Nucleus accumbens (tissue), 56 donors: ENCODE measurements at regions not wholly inside any gene's neighbourhood (a gene's known extent, or its start where the extent isn't known, plus 50 kb on each side); places are given as distances from the start of the nearest gene placed in this dataset.
"Not testable (repeated sequence)": the region's sequence is repeated elsewhere in the genome, so short reads cannot be mapped to it uniquely, and the experiment has no call there.

Source experiments
- DNase-seq, 56 donors: peaks; one replicate each; lab custom pipeline; 2025; lab: John Stamatoyannopoulos, UW

- no peak for DNase-seq
These were observed 166.2 kb upstream of the FGF13 start for GRCh38 chrX:138877746-138878145.

DNA sequence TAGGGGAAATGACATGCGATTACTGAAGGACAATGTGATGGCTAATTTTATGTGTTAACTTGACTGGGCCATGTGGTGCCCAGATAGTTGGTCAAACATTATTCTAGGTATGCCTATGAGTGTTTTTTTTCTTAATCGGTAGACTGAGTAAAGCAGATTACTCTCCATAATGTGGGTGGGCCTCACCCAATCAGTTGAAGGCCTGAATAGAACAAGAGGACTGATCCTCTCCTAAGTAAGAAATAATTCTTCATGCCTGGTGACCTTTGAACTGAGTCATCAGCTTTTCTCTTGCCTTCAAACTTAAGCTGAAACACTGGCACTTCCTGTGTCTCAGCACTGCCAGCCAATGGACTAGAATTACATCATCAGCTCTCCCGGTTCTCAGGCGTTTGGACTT, 164.0 kb upstream of the FGF13 start:
- DNase-seq: no peak

DNA sequence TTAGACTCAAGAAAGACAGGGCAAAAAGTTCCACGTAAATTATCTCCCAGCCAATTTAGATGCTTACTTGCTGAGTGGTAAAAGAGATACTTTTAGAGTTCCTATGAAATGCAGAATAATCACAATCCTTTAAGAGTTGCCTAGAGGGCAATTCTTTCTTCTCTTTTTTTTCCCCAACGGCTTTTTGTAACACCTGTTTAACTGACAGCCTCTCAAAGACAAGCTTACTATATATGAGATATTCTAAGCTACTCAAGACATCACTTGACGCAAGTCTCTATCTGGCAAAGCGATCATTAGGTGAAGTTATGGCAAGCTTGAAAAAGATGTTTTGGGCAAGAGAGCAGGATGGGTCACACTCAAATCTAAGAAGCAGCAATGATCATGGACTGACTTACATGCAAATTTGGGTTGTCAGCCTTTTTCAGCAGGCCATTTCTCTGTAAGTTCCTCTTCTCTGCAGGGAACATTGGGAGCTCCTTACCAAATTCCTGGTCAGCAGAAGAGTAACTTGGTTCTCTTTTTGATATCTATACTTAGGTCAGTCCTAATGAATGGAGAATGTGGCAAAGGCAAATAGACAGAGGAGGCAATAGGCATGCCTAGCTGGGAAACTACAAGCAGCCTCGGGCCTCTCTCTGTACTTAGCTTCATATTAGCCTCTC, 162.9 kb upstream of the FGF13 start:
- no peak for DNase-seq

- DNase-seq: not testable (repeated sequence)
These were observed 162.1 kb upstream of the FGF13 start for GRCh38 chrX:138873640-138874039.

DNA sequence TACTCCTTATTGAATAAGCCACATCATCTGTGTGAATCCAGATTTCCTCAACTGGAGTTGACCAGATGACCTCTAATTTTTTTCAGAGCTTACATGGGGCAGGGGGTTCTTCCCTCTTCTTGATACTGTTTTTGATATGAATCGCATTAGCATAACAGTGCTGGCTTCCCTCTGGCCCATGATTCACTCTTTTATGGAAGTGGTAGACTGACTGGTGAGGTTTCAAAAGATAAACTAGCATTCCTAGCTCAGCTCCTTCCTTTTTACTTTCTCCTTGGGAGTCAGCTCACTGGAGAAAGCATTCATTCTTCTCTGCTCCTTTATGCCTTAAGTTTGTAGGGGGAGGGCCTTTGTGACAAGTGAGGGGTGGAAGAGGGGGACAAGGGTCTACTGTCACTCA, 161.0 kb upstream of the FGF13 start:
- DNase-seq: no peak

- no peak for DNase-seq
These were observed 160.2 kb upstream of the FGF13 start for GRCh38 chrX:138871739-138872138.

- DNase-seq: no peak
These were observed 155.1 kb upstream of the FGF13 start for GRCh38 chrX:138866643-138867042.

- no peak for DNase-seq
These were observed 153.7 kb upstream of the FGF13 start for GRCh38 chrX:138865093-138865649.

DNA sequence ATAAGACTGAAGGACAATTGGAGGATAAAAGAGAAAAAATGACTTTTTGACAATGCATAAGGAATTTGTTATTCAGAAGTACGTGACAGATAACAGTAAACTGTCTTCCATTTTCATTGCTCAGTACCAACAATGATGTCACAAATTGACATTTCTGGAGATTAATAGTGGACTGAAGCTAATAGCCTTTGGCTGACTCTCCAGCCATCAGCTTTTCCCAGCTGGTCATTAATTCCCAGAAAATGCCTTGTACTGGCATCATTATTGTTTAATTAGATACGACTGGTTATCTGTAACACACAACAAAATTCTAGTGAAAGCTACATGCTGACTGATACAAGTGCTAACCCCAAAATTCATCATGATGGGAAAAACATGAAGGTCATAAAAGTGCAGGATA, 147.9 kb upstream of the FGF13 start:
- DNase-seq: no peak

DNA sequence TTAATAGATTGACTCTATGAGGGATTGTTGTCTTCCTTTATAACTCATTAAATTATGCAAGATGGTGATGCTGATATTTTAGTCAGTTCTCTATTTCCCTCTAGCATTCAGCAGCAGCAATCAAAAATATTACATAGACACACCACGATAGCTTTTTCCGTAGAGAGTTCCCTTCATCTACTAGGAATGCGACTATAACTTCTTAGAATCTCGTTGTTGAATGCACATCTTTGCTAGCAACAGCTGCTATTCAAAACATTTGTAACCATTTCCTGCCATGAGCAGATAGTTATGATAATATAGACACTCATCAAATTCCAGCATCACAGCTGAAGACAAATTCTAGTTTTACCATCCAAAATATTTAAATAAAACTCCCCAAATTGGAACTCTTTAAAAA, 147.4 kb upstream of the FGF13 start:
- no peak for DNase-seq

- DNase-seq: no peak
These were observed 146.9 kb upstream of the FGF13 start for GRCh38 chrX:138858438-138858837.

DNA sequence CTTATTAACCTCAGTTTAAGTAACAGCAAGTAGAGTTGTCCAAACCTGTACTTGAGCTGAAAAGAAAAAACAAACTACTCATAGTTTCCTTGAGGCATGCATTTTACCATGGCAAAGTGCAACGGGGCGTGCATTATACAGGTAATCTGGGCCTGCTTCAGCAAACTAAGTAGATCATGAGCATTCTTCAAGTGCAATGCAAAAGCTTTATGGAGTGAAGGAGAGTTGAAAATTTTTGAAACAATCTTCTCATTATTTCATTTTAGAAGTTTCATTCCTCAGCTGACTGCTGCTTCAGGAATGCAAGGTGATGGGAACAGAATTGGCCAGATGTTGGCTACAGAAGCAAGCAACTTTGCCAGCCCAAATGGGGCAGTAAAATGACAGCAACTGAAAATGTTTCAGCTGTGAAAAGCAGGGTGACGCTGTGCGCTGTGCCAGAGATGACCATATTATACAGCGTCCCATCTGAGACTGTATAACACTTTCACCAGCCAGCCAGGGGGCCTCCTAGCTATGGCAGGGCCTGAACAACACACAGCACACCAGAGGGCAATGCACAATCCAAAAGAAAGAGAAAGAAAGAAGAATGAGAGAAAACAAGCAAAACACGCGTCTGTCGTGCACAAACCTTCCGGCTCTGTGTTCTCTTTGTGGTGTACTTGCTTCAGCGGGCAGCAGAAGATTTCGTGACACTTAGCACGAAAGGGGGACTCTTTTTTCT, 145.5 kb upstream of the FGF13 start:
- no peak for DNase-seq

- DNase-seq: no peak
These were observed 142.4 kb upstream of the FGF13 start for GRCh38 chrX:138853936-138854335.

- no peak for DNase-seq
These were observed 138.0 kb upstream of the FGF13 start for GRCh38 chrX:138849521-138849920.

GRCh38 chrX:138847930-138848329, 136.4 kb upstream of the FGF13 start:
- no peak for DNase-seq

- no peak for DNase-seq
These were observed 134.3 kb upstream of the FGF13 start for GRCh38 chrX:138845786-138846185.

DNA sequence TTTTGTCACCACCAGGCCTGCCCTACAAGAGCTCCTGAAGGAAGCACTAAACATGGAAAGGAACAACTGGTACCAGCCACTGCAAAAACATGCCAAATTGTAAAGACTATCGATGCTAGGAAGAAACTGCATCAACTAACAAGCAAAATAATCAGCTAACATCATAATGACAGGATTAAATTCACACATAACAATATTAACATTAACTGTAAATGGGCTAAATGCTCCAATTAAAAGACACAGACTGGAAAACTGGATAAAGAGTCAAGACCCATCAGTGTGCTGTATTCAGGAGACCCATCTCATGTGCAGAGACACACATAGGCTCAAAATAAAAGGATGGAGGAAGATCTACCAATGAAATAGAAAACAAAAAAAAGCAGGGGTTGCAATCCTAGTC, 95.9 kb upstream of the FGF13 start:
- DNase-seq: not testable (repeated sequence)

- no peak for DNase-seq
These were observed 82.7 kb upstream of the FGF13 start for GRCh38 chrX:138794246-138794645.

DNA sequence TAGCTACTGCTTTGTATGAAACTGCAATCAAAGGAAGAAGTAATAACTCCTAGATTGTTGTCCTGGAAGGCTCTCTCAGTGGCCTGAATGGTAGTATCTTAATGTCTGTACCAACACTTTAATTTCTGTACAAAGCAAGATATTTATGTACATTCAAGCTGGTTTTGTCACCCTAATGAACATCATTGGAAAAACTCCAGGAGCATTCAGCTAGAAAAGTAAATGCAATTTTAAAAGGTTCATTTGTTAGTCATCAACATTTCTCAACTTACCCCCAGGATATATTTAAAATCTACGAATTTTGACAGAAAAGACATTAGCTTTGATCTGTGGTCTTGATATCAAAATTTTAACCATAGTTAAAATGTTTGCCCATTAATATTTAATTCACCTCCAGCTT, 80.0 kb upstream of the FGF13 start:
- DNase-seq: no peak

GRCh38 chrX:138788771-138789170, 77.3 kb upstream of the FGF13 start:
- no peak for DNase-seq

DNA sequence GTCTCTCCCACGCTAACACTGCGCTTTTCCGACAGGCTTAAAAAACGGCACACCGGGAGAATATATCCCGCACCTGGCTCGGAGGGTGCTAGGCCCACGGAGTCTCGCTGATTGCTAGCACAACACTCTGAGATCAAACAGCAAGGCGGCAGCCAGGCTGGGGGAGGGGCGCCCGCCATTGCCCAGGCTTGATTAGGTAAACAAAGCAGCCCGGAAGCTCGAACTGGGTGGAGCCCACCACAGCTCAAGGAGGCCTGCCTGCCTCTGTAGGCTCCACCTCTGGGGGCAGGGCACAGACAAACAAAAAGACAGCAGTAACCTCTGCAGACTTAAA, 67.0 kb upstream of the FGF13 start:
- DNase-seq: not testable (repeated sequence)

GRCh38 chrX:138777908-138778575, 66.5 kb upstream of the FGF13 start:
- DNase-seq: not testable (repeated sequence)
